GM18870 (cell line): ENCODE measurements at regions not wholly inside any gene's neighbourhood (a gene's known extent, or its start where the extent isn't known, plus 50 kb on each side); places are given as distances from the start of the nearest gene placed in this dataset.
"Not testable (repeated sequence)": the region's sequence is repeated elsewhere in the genome, so short reads cannot be mapped to it uniquely, and the experiment has no call there.

Source experiments
- ATAC-seq: cut with Tn5 transposase; IDR thresholded peaks from one replicate; pipeline ENCODE4 v1.9.1; 2021; ENCODE audit warnings: moderate library complexity; ENCODE audit not compliant: unreplicated experiment

DNA sequence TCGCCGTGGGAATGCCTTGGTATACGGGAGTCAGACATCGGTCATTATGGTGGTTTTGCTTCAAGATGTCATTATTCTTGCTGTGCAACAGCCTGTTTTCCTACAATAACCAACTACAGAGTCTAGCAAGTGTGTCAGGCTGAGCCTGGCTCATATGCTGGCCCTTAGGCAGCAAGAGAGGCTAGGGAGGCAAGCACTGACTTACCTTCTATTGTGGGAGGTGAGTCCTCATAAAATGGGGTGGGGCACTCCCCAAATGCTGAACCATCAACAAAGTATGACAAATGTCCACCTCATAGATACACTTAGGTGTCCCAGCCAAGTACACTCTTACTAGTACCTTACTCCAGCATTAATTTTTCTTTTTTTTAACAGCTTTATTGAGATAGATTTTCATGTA lies 77.0 kb upstream of the ATL2 start:
- ATAC-seq, result no peak

DNA sequence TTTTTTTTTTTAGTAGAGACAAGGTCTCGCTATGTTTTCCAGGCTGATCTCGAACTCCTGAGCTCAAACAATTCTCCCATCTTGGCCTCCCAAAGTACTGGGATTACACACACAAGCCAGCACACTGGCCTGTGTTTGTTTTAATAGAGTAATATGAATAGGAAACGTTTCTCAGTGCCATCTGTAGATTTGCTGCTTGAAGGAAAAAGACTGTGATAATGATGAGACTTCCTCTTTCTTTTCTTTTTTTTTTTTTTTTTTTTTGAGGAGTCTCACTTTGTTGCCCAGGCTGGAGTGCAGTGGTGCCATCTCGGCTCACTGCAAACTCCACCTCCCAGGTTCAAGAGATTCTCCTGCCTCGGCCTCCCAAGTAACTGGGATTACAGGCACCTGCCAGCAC lies 74.7 kb upstream of the ATL2 start:
- not testable (repeated sequence) for ATAC-seq

GRCh38 chr2:38450509-38450908 lies 73.4 kb upstream of the ATL2 start:
- no peak for ATAC-seq

DNA sequence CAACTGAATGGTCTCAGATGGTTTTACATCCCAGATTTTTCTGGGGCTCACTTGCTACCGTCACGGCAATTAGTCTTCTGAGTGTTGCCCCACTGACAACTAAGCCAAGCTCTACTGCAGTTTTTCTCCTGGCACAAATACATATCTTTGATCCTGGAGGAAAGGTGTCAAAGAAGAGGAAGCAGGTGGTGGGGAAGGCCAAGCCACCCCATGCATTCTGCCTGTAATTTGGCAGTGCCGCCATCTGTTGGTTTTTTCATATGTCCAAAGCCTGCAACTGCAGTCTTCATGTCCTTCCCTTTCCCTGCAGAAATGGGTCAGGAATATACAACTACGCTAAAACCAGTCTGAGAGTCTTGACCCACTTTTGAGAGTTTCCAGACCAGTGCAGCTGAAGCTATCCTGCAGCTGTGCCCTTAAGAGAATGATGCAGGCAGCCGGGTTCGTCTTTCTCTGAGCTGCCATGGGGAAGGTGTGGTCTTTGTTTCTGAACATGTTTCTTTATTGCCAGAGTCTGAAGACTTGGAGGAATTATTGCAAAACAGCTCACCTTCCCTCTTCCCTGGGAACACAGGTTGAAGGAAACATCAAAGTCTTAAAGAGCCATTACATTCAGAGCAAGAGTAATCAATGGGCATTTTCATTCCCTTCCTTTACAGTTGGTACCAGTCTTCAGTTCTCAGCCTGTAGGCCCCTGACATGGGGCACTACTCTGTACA lies 71.8 kb upstream of the ATL2 start:
- no peak for ATAC-seq

DNA sequence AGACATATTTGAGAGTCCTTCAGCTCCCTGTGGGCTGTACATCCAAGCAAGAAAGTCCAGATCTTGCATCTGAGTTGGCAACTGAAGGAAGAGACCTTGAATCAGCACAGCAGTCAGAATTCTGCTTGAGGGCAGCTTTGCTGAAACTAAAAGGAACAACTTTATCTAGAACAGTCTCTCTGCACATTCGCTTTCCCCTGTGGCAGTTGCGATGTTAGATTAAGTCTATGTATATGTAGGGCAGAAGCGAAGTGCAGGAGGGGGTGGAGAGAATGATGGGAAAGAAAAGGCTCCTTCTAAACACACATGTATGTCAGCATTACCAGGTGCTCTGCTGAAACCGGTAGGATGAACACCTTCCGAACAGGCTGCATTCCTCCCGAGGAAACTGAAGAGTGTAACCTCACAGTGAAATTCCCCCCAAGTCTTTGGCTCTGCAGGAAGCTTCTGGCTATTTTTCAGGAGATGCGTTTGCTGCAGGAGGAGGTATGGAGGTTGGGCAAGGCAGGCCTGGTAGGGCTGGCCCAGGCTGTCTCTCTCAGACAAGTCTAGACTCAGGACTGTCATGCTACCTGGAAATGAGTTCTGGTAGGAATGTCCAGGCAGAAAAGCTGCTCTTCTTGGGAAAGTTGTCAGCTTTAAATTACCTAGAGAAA lies 70.0 kb upstream of the ATL2 start:
- no peak for ATAC-seq

DNA sequence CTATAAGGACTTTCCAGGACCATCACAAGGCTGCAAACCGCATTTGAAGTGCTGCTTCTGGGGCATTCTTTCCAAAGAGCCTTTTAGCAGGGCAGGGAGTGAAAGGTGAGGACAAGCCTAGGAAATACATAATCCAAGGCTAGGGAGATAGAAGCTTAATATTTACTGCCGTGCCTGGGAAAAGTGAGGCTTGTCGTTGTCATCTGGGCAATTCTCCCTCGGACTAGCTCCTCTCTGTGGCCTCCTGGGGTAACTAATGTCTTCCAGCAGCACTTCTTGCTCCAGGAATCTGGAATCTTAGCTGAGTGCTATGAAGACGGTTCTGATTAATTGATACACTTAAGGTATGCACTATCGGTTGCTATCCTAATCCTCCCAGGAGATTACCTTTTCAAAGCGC lies 69.3 kb upstream of the ATL2 start:
- ATAC-seq, result no peak

GRCh38 chr2:38444247-38444646 lies 67.2 kb upstream of the ATL2 start:
- ATAC-seq, result no peak

GRCh38 chr2:38442643-38443541 lies 65.8 kb upstream of the ATL2 start:
- ATAC-seq, result no peak

GRCh38 chr2:38441346-38441745 lies 64.3 kb upstream of the ATL2 start:
- no peak for ATAC-seq

- no peak for ATAC-seq
Measured at GRCh38 chr2:38440655-38441054, 63.6 kb upstream of the ATL2 start.

DNA sequence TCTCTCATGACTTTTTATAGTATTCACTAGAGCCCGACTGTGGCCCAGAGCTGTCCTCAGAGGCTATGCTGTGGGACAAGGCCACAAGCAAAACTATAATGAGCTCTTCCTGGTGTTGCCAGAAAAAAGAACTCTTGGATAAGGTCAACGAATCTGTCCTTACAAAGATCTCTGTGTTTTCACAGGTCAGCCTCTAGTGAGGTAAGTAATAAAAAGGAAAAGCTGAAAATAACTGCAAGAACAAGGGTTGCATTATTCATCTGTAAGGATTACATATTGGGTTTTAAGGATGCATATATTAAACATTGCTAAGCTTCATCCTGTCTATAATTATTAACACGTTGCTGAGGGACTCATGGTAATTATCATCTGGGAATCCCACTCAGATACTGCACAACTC lies 62.8 kb upstream of the ATL2 start:
- ATAC-seq, result no peak

DNA sequence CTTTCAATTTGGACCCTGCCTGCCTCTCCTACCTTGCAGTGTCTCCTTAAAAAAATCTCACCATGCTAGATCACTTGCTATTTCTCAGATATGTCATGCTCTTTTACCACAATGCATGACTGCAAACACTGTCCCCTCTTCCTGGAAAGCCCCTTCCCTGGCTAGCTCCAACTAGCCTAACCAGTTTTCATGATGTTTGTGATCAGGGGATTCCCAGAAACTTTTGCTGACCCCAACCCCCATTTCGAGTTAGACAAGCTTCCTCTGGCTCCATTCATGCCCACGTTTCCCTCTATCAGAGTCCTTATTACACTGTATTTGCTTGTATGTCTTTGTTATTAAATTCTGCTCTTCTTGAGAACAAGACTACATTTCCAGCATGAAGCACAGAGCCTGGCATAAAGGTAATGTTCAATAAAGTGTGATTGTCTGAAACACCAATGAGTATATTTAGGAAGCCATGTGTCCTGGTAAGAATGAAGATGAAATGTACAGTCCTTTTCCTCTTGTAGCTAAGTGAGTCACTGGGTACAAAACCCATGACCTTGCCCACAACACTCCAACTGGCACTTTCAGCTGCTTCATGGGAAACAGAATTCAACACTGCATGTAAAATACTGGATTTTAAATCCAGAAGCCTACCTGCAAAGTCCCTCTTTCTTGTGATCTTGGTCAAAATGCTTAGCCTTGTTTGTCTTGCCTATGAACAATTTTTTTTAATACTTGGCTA lies 62.0 kb upstream of the ATL2 start:
- peak; percentile 80 for ATAC-seq

DNA sequence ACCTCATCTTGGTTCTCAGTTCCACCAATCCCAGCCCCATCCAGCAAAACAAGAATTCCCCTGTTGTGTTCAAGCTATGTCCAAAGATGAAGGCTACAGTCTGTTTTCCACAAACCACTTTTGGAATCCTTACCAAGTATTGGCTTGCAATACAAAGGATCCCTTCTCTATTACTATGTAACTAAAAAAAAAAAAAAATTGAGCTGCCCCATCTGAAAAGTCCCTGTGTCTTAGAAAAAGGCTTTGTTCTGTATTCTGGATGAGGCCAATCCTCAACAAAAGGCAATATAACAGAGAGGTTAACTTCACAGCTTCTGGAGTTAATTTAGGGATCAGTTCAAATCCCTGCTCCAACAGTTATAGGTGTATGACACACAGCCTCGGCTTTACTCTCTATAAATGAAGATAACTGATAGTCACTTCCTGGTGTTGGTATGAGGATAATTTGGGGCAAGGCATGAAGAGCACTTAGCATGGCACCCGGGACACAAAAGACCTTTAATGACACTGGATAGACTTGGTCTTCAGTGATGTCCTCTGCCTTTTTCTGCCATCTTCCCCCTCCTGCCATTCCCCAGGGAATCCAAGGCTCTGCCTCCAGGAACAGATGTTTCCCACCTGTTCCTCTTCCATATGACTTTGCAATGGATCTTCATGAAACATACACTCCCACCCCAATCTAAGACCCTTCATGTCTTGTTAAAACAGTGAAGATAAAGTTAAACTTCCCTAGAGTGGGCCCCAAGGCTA lies 61.2 kb upstream of the ATL2 start:
- ATAC-seq, result no peak

GRCh38 chr2:38436227-38436664 lies 59.2 kb upstream of the ATL2 start:
- ATAC-seq, result no peak

GRCh38 chr2:38435775-38436174 lies 58.7 kb upstream of the ATL2 start:
- ATAC-seq, result no peak

GRCh38 chr2:38434595-38434994 lies 57.5 kb upstream of the ATL2 start:
- no peak for ATAC-seq

DNA sequence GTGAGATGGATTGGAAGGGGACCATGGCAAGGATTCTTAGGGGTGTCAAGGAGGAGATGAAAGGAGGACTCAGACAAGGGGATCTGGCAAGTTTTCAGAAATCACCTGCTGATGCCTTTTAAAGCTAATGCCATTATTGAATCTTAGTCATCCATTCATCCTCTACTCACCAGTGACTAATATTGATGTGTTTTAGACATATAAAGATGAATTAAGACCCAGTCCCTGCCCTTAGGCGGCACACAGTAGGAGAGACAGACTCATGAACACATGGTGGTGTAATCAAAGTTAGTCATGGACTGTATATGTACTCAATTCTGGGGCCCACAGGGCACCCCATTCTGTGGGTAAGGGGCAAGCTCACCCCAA lies 56.5 kb upstream of the ATL2 start:
- ATAC-seq, result no peak

- ATAC-seq, result no peak
Measured at GRCh38 chr2:38432820-38433606, 55.9 kb upstream of the ATL2 start.

GRCh38 chr2:38430597-38431207 lies 53.6 kb upstream of the ATL2 start:
- no peak for ATAC-seq
